Liver (tissue), 8 donors: ENCODE measurements at regions not wholly inside any gene's neighbourhood (a gene's known extent, or its start where the extent isn't known, plus 50 kb on each side); places are given as distances from the start of the nearest gene placed in this dataset.

Source experiments
- DNase-seq: peaks from one replicate; pipeline ENCODE4 v3.0.0-alpha.2; 2017; ENCODE audit warnings: low spot score
- H3K27ac ChIP-seq, 2 donors: one replicate each; pipeline ENCODE4 v1.7.0; 2013; ENCODE audit warnings: inconsistent platforms in 2 of 2, low read length in 2 of 2, control low read depth in 1 of 2, low read depth in 1 of 2, mild to moderate bottlenecking in 1 of 2
- H3K27me3 ChIP-seq, 4 donors: one replicate each; pipeline versions ENCODE4 v1.6.1 to v1.7.0; 2013; ENCODE audit warnings: low read length in 3 of 4, inconsistent platforms in 1 of 4, mild to moderate bottlenecking in 1 of 4, moderate library complexity in 1 of 4; ENCODE audit not compliant: control insufficient read depth in 4 of 4, insufficient read depth in 4 of 4
- H3K36me3 ChIP-seq, 4 donors: one replicate each; pipeline versions ENCODE4 v1.6.1 to v1.7.0; 2013; ENCODE audit warnings: low read length in 3 of 4, mild to moderate bottlenecking in 3 of 4, low read depth in 1 of 4, moderate library complexity in 1 of 4; ENCODE audit not compliant: control insufficient read depth in 4 of 4, insufficient read depth in 3 of 4
- H3K4me1 ChIP-seq, 4 donors: one replicate each; pipeline versions ENCODE4 v1.6.1 to v1.7.0; 2013; ENCODE audit warnings: low read length in 3 of 4, mild to moderate bottlenecking in 3 of 4, moderate library complexity in 1 of 4; ENCODE audit not compliant: control insufficient read depth in 4 of 4, insufficient read depth in 4 of 4
- H3K4me3 ChIP-seq, 3 donors: one replicate each; pipeline versions ENCODE4 v1.6.1 to v1.7.0; 2013; ENCODE audit warnings: low read length in 3 of 3, control low read depth in 1 of 3, low read depth in 1 of 3, mild to moderate bottlenecking in 1 of 3
- H3K9ac ChIP-seq, 2 donors: one replicate each; pipeline ENCODE4 v1.7.0; 2013; ENCODE audit warnings: low read length in 2 of 2, mild to moderate bottlenecking in 2 of 2, moderate library complexity in 2 of 2, control low read depth in 1 of 2, low read depth in 1 of 2
- H3K9me3 ChIP-seq, 4 donors: one replicate each; pipeline versions ENCODE4 v1.6.1 to v1.7.0; 2013; ENCODE audit warnings: low read length in 3 of 4; ENCODE audit not compliant: control insufficient read depth in 4 of 4
- CTCF ChIP-seq: fragments of 150-350 bp; IDR thresholded peaks from 2 replicates; pipeline ENCODE4 v1.5.1; 2017; ENCODE audit warnings: improper control_type of control experiment, low read depth, low read length; ENCODE audit not compliant: missing input control
- EGR1 ChIP-seq, 2 donors: IDR thresholded peaks; 2 replicates each; pipeline ENCODE4 v1.6.1; 2016 to 2018; ENCODE audit warnings: antibody characterized with exemption in 2 of 2, low read depth in 2 of 2
- FOXA1 ChIP-seq: IDR thresholded peaks from 2 replicates; pipeline ENCODE4 v1.6.1; 2016; ENCODE audit warnings: antibody characterized with exemption
- FOXA2 ChIP-seq: IDR thresholded peaks from 2 replicates; pipeline ENCODE4 v1.6.1; 2016; ENCODE audit warnings: antibody characterized with exemption
- GABPA ChIP-seq, 2 donors: IDR thresholded peaks in 1 of 2; conservative IDR thresholded peaks in 1 of 2; 2 replicates each; pipeline ENCODE4 v1.6.1; 2016; ENCODE audit warnings: antibody characterized with exemption in 2 of 2, mild to moderate bottlenecking in 1 of 2, moderate library complexity in 1 of 2
- HNF4G ChIP-seq: IDR thresholded peaks from 2 replicates; pipeline ENCODE4 v1.6.1; 2016; ENCODE audit warnings: antibody characterized with exemption
- JUND ChIP-seq, 2 donors: IDR thresholded peaks; 2 replicates each; pipeline ENCODE4 v1.6.1; 2016; ENCODE audit warnings: antibody characterized with exemption in 2 of 2
- NR2F2 ChIP-seq: IDR thresholded peaks from 2 replicates; pipeline ENCODE4 v1.6.1; 2016; ENCODE audit warnings: antibody characterized with exemption
- RXRA ChIP-seq, 2 donors: IDR thresholded peaks; 2 replicates each; pipeline ENCODE4 v1.6.1; 2017 to 2018; ENCODE audit warnings: antibody characterized with exemption in 2 of 2, mild to moderate bottlenecking in 1 of 2
- SP1 ChIP-seq: IDR thresholded peaks from 2 replicates; pipeline ENCODE4 v1.6.1; 2018; ENCODE audit warnings: antibody characterized with exemption, mild to moderate bottlenecking
- TAF1 ChIP-seq: conservative IDR thresholded peaks from 2 replicates; pipeline ENCODE4 v1.6.1; 2016; ENCODE audit warnings: antibody characterized with exemption, mild to moderate bottlenecking
- YY1 ChIP-seq: IDR thresholded peaks from 2 replicates; pipeline ENCODE4 v1.6.1; 2016; ENCODE audit warnings: antibody characterized with exemption, mild to moderate bottlenecking
- WGBS: extraction: QIAGEN DNeasy Blood & Tissue Kit; methylation state at CpG from one replicate; pipeline ENCODE4 v1.1.7; 2013; 5-methylcytosine and 5-hydroxymethylcytosine counted together
- TF ChIP-seq, protein P1 (sequence below): IDR thresholded peaks from 2 replicates; pipeline ENCODE4 v1.6.1; 2016; ENCODE audit warnings: antibody characterized with exemption
- TF ChIP-seq, protein P2 (sequence below): IDR thresholded peaks from 2 replicates; pipeline ENCODE4 v1.6.1; 2016; ENCODE audit warnings: antibody characterized with exemption
- TF ChIP-seq, protein P3 (sequence below): IDR thresholded peaks from 2 replicates; pipeline ENCODE4 v1.6.1; 2016; ENCODE audit warnings: antibody characterized with exemption, mild to moderate bottlenecking
- TF ChIP-seq, protein P4 (sequence below): IDR thresholded peaks from 2 replicates; pipeline ENCODE4 v1.6.1; 2016; ENCODE audit warnings: antibody characterized with exemption
- donor health status: healthy.
- donor health status: healthy.
- donor health status: healthy.
- donor health status: healthy.
- donor health status: healthy.

DNA sequence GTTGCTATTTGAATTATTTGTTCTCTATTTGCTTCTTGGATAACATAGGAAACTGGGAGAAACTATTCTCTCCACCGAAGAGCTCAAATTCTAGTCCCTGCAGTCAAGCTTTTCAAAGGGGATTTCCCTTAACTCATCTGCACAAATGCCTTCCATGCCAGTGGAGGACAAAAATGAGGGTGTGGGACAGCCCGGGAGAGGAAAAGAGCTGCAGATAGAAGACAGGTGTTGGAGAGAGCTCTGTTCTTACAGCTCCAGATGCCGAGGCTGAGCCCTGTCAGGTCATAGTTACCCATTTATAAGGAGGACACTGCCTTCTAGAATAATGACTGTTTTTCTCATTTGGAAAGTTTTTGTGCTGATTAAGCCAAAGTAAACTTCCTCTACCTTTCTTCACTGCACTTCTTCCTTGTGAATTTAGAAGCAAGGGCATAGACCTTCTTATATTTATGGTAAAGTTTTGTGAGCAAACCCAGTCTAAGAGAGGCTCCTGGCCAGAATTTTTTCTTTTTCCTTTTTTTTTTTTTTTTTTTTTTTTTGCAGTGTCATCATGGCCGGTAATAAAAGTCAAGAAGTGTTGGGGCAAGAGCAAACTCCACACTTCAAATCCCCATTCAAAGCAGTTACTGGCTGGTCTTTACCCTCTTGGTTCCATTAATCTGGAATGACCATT, 177.2 kb downstream of the ABCC12 start:
- no peak overlapping the region for H3K9ac ChIP-seq
- 47% methylated on average over 4 of the region's 4 CpGs for WGBS
- TF ChIP-seq HNF4G (no peak), EGR1 (IDR thresholded peaks at IDR 0.05; ENCODE audit: low read depth in 2 of 2) (no peak), TAF1 (no peak), YY1 (no peak), JUND (IDR thresholded peaks at IDR 0.05) (no peak), FOXA1 (no peak), NR2F2 (no peak), RXRA (IDR thresholded peaks at IDR 0.05) (no peak), GABPA (IDR thresholded peaks at IDR 0.05 in 1 of 2, conservative IDR thresholded peaks at IDR 0.05 in 1 of 2) (no peak), CTCF (no peak), FOXA2 (no peak)
- TF ChIP-seq, protein P1, sequence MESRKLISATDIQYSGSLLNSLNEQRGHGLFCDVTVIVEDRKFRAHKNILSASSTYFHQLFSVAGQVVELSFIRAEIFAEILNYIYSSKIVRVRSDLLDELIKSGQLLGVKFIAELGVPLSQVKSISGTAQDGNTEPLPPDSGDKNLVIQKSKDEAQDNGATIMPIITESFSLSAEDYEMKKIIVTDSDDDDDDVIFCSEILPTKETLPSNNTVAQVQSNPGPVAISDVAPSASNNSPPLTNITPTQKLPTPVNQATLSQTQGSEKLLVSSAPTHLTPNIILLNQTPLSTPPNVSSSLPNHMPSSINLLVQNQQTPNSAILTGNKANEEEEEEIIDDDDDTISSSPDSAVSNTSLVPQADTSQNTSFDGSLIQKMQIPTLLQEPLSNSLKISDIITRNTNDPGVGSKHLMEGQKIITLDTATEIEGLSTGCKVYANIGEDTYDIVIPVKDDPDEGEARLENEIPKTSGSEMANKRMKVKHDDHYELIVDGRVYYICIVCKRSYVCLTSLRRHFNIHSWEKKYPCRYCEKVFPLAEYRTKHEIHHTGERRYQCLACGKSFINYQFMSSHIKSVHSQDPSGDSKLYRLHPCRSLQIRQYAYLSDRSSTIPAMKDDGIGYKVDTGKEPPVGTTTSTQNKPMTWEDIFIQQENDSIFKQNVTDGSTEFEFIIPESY = no peak
- TF ChIP-seq, protein P2, sequence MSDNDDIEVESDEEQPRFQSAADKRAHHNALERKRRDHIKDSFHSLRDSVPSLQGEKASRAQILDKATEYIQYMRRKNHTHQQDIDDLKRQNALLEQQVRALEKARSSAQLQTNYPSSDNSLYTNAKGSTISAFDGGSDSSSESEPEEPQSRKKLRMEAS = no peak
- TF ChIP-seq, protein P3, sequence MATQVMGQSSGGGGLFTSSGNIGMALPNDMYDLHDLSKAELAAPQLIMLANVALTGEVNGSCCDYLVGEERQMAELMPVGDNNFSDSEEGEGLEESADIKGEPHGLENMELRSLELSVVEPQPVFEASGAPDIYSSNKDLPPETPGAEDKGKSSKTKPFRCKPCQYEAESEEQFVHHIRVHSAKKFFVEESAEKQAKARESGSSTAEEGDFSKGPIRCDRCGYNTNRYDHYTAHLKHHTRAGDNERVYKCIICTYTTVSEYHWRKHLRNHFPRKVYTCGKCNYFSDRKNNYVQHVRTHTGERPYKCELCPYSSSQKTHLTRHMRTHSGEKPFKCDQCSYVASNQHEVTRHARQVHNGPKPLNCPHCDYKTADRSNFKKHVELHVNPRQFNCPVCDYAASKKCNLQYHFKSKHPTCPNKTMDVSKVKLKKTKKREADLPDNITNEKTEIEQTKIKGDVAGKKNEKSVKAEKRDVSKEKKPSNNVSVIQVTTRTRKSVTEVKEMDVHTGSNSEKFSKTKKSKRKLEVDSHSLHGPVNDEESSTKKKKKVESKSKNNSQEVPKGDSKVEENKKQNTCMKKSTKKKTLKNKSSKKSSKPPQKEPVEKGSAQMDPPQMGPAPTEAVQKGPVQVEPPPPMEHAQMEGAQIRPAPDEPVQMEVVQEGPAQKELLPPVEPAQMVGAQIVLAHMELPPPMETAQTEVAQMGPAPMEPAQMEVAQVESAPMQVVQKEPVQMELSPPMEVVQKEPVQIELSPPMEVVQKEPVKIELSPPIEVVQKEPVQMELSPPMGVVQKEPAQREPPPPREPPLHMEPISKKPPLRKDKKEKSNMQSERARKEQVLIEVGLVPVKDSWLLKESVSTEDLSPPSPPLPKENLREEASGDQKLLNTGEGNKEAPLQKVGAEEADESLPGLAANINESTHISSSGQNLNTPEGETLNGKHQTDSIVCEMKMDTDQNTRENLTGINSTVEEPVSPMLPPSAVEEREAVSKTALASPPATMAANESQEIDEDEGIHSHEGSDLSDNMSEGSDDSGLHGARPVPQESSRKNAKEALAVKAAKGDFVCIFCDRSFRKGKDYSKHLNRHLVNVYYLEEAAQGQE = no peak
- H3K4me3 ChIP-seq = no peak overlapping the region
- no peak overlapping the region for H3K27ac ChIP-seq
- peaks cover 0 to 3% (median 0%) of the 10 kb centered on the region in 4 donors for H3K9me3 ChIP-seq
- no peaks in the 10 kb centered on the region for H3K4me1 ChIP-seq
- no peak for DNase-seq
- H3K36me3 ChIP-seq = no peaks in the 10 kb centered on the region
- H3K27me3 ChIP-seq = peaks cover 0 to 2% (median 0%) of the 10 kb centered on the region in 4 donors

DNA sequence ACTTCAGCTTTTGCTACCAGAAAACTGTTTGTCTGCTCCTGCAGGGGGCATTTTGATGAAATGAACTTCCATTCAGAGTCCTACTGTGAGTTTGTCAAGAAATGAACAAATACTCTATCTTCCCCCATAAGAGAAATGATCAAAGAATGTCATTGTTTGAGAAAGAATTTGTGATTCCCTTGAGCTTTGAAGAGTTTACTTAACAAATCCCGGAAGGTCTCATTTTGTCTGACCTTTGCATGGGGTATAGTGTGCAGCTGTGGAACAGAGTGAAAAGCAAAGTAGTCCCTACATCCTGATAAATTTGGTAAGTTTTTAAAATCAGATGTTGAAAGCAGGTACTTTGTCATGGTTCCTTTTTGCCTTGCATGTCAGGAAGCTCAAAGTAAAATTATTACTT, 178.0 kb downstream of the ABCC12 start:
- H3K4me3 ChIP-seq = no peak overlapping the region
- H3K27ac ChIP-seq = no peak overlapping the region
- H3K27me3 ChIP-seq = peaks cover 0 to 2% (median 0%) of the 10 kb centered on the region in 4 donors
- TF ChIP-seq SP1 (no peak), RXRA (IDR thresholded peaks at IDR 0.05) (no peak), CTCF (no peak), HNF4G (no peak), YY1 (no peak)
- TF ChIP-seq, protein P2 = no peak
- TF ChIP-seq, protein P4, sequence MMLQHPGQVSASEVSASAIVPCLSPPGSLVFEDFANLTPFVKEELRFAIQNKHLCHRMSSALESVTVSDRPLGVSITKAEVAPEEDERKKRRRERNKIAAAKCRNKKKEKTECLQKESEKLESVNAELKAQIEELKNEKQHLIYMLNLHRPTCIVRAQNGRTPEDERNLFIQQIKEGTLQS = no peak
- H3K9ac ChIP-seq = no peak overlapping the region
- DNase-seq = no peak
- H3K4me1 ChIP-seq = no peaks in the 10 kb centered on the region
- no peaks in the 10 kb centered on the region for H3K36me3 ChIP-seq
- H3K9me3 ChIP-seq = peaks cover 0 to 3% (median 0%) of the 10 kb centered on the region in 4 donors
- 59% methylated on average over 1 of the region's 1 CpG for WGBS
